AG04450 (cell line): ENCODE measurements at regions not wholly inside any gene's neighbourhood (a gene's known extent, or its start where the extent isn't known, plus 50 kb on each side); places are given as distances from the start of the nearest gene placed in this dataset.

ENCODE experiments used
- CTCF ChIA-PET: fragments of 300-600, 350-600 bp; formaldehyde crosslinking; extraction: SDS; loops from one replicate; lab custom pipeline; 2022; ENCODE audit warnings: antibody characterized with exemption, inconsistent platforms; lab: Charles Lee
- POLR2A ChIA-PET: fragments of 350-600 bp; formaldehyde crosslinking; extraction: SDS; loops from one replicate; lab custom pipeline; 2021; ENCODE audit warnings: antibody characterized with exemption, inconsistent platforms; lab: Yijun Ruan, JAX
- DNase-seq: peaks from one replicate; pipeline ENCODE4 v3.0.0-alpha.2; 2011; ENCODE audit warnings: low read depth, low spot score
- H3K27ac ChIP-seq: one replicate; pipeline ENCODE4 v1.5.1; 2012; ENCODE audit warnings: low read depth, low read length, control low read depth
- H3K27me3 ChIP-seq: one replicate; pipeline ENCODE4 v1.6.0; 2012; ENCODE audit warnings: low read length; ENCODE audit not compliant: control insufficient read depth, insufficient read depth
- H3K4me3 ChIP-seq: 2 replicates; pipeline ENCODE4 v1.5.1; 2011; ENCODE audit warnings: mild to moderate bottlenecking, low read depth, low read length, control low read depth
- H3K9me3 ChIP-seq: 2 replicates; pipeline ENCODE4 v1.5.1; 2012; ENCODE audit warnings: low read length; ENCODE audit not compliant: control insufficient read depth, insufficient read depth
- CTCF ChIP-seq: IDR thresholded peaks from 2 replicates; pipeline ENCODE4 v1.5.1; 2011; ENCODE audit warnings: low read depth, low read length, control low read depth, inconsistent platforms

DNA sequence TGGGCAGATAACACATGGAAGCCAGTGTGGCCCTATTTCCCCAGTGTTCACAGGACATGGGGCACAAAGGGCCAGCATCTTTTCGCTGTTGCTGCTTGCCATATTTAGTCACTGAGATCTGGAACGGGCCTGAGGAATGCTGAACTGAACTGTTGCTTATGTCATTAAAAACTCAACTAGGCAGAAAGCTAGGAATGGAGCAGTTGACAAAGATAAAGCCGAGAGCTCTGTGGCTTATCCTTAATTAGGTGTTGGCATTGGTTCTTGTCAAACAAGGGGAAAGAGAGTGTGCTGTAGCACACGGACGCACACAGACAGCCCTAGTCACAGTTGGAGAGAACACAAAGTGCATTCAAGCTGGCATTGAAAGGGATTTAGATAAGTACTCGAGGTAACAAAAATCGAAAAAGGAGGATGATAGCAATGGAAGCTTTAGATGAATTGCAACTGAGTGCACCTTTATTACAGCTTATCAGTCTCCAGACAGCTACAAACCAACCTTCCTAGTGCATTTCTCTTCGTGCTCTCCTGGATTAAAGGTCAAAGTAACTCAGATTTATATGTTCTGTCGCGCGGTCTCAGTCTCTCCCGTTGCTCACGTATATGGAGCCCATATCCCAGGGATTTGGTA, 450.2 kb upstream of the ZNF608 start:
- H3K4me3 ChIP-seq: no peak overlapping the region
- DNase-seq: no peak
- H3K27ac ChIP-seq: no peak overlapping the region
- CTCF ChIA-PET: no interaction called here
- TF ChIP-seq CTCF: no peak
- POLR2A ChIA-PET: no interaction called here
- no peaks in the 10 kb centered on the region for H3K27me3 ChIP-seq
- H3K9me3 ChIP-seq: no peaks in the 10 kb centered on the region

DNA sequence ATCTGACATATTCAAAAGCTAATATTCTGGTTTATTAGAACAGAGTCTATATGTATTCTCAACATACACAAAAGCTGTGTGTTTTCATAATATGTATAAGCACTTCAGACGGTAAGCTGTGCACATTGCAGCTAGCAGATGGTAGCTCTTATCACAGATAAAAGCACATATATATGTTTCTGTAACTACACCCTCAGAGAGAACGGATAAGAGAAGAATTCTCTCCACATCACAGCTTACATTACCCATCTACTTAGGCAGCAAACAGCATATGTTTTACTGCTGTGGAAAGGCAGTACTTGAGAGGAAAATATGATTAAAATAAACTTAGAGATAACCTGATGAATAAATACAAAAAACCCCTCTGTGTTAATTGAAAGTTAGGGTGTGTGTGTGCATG, 450.9 kb upstream of the ZNF608 start:
- Histone ChIP-seq H3K27ac (no peak overlapping the region), H3K9me3 (no peaks in the 10 kb centered on the region), H3K27me3 (no peaks in the 10 kb centered on the region), H3K4me3 (no peak overlapping the region)
- no peak for TF ChIP-seq CTCF
- POLR2A ChIA-PET: no interaction called here
- no peak for DNase-seq
- CTCF ChIA-PET: no interaction called here

DNA sequence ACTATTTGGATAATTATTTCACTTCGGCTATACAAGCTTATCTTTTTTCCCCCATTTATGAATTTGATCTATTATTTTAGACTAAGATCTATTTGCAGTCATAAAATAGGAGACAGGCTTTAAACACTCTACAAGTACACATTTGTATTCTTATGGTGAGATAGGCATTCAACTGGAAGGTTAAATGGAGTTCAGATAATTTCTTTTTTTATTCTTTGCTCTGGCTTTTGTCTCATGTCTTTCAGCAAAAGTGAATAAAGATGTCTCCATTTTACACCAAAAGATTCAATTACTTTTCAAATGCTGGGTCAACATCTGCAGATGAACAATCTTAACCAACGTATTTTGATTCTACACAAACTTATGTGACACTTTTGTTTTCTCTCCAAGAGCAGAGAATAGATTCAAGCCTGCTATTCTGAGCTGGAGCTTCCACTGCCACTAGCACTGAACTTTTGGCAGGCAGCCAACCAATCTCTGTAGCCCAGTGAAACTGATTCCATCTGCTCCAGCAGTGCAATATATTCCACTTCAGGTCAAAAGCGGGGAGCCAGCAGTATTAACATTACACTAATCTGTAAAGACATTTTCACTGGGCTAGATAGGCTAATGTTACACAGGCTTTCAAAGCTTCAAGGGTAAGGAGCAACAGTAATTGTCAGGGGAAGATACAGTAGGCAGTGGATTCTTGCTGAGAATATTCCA, 452.0 kb upstream of the ZNF608 start:
- Histone ChIP-seq H3K27ac (no peak overlapping the region), H3K27me3 (no peaks in the 10 kb centered on the region), H3K9me3 (no peaks in the 10 kb centered on the region), H3K4me3 (no peak overlapping the region)
- TF ChIP-seq CTCF: no peak
- ChIA-PET POLR2A (no interaction called here), CTCF (no interaction called here)
- peak; percentile 56 for DNase-seq

DNA sequence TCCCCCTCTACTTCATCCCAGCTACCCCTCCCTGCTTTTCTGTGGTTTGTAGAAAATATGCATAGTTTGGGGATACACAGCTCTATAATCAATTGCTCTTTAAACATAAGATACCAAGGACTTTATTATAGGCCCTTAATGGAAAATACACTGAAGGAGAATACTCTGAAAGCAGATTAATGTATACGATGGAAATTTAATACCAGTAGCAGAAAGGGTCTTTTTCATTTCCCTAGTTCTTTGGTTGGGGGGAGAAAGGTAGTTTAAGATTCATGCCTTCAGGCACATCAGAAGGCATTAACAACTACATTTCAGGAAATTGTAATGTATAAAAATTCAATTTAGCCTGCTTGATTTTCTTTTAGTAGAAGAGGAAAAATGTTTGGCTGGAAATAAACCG, 452.9 kb upstream of the ZNF608 start:
- no peak overlapping the region for H3K4me3 ChIP-seq
- no peak for DNase-seq
- H3K27ac ChIP-seq: no peak overlapping the region
- POLR2A ChIA-PET: no interaction called here
- CTCF ChIA-PET: no interaction called here
- TF ChIP-seq CTCF: no peak
- no peaks in the 10 kb centered on the region for H3K9me3 ChIP-seq
- H3K27me3 ChIP-seq: no peaks in the 10 kb centered on the region
